Hepatocyte (in vitro differentiated cells): ENCODE measurements at regions not wholly inside any gene's neighbourhood (a gene's known extent, or its start where the extent isn't known, plus 50 kb on each side); places are given as distances from the start of the nearest gene placed in this dataset.

ENCODE experiments used
- EZH2phosphoT487 ChIP-seq: fragments of 200-600 bp; sonication (generic); IDR thresholded peaks from one replicate; pipeline ENCODE4 v1.6.1; 2018; ENCODE audit warnings: antibody characterized with exemption, mild to moderate bottlenecking, low read depth, moderate library complexity; ENCODE audit not compliant: unreplicated experiment, severe bottlenecking
- TF ChIP-seq, protein P1 (sequence below): fragments of 200-600 bp; sonication (generic); IDR thresholded peaks from 2 replicates; pipeline ENCODE4 v1.5.1; 2016; ENCODE audit warnings: antibody characterized with exemption, mild to moderate bottlenecking; ENCODE audit not compliant: poor library complexity

DNA sequence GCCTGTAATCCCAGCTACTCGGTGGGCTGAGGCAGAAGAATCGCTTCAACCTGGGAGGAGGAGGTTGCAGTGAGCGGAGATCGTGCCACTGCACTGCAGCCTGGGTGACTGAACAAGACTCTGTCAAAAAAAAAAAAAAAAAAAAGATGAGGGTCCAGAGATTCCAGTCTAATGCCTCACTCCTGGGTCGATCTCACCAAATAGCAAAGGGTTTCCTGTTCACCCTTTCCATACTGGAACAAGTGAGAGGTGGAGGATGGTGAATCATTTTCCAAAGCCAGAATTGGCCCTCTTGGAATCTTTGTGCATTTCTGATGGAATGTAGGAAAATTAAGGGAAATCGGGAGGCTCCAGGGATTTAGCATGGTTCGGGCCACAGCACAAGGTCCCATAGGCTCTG is 58.1 kb upstream of the ZNF648 start:
- TF ChIP-seq, protein P1, sequence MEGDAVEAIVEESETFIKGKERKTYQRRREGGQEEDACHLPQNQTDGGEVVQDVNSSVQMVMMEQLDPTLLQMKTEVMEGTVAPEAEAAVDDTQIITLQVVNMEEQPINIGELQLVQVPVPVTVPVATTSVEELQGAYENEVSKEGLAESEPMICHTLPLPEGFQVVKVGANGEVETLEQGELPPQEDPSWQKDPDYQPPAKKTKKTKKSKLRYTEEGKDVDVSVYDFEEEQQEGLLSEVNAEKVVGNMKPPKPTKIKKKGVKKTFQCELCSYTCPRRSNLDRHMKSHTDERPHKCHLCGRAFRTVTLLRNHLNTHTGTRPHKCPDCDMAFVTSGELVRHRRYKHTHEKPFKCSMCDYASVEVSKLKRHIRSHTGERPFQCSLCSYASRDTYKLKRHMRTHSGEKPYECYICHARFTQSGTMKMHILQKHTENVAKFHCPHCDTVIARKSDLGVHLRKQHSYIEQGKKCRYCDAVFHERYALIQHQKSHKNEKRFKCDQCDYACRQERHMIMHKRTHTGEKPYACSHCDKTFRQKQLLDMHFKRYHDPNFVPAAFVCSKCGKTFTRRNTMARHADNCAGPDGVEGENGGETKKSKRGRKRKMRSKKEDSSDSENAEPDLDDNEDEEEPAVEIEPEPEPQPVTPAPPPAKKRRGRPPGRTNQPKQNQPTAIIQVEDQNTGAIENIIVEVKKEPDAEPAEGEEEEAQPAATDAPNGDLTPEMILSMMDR = no peak
- TF ChIP-seq EZH2phosphoT487 = no peak
